B cell (primary cell): ENCODE measurements at regions not wholly inside any gene's neighbourhood (a gene's known extent, or its start where the extent isn't known, plus 50 kb on each side); places are given as distances from the start of the nearest gene placed in this dataset.
A peak's percentile ranks its signal among the peaks of the same experiment; 100 is the strongest.

ENCODE experiments used
- ATAC-seq: fragments of 200-7000 bp; cut with Tn5 transposase; one replicate; pipeline ENCODE4 v1.10.0; 2021; ENCODE audit warnings: low read depth, mild to moderate bottlenecking, moderate number of reproducible peaks, moderate library complexity
- CTCF ChIA-PET: fragments of 350-600 bp; sonication (Branson Sonifier 250); formaldehyde crosslinking; loops from one replicate; lab custom pipeline; 2021; ENCODE audit warnings: antibody characterized with exemption, inconsistent platforms; lab: Charles Lee
- POLR2A ChIA-PET: fragments of 350-600 bp; sonication (Branson Sonifier 250); formaldehyde crosslinking; loops from one replicate; lab custom pipeline; 2021; ENCODE audit warnings: antibody characterized with exemption; lab: Charles Lee
- DNase-seq: peaks from one replicate; pipeline ENCODE4 v3.0.0; 2013
- H2AFZ ChIP-seq: 2 replicates; pipeline ENCODE4 v1.6.1; 2012; ENCODE audit warnings: mild to moderate bottlenecking, low read depth, low read length; ENCODE audit not compliant: insufficient read depth, poor library complexity, severe bottlenecking
- H3K27ac ChIP-seq, 2 donors: 1 replicate in 1 of 2; 2 replicates in 1 of 2; pipeline ENCODE4 v1.5.1; 2012 to 2013; ENCODE audit warnings: low read length in 2 of 2, mild to moderate bottlenecking in 2 of 2, moderate library complexity in 1 of 2
- H3K27me3 ChIP-seq, 4 experiments: fragments of 200-600 bp in 1 of 4; sonication (generic) in 1 of 4; replicated peaks in 1 of 4; 1 replicate in 2 of 4; 2 replicates in 2 of 4; pipeline versions ENCODE4 v1.6.1 to v1.7.0; 2013 to 2016; ENCODE audit warnings: low read length in 3 of 4, mild to moderate bottlenecking in 2 of 4, mixed read lengths in 1 of 4, moderate library complexity in 1 of 4; ENCODE audit not compliant: insufficient read depth in 4 of 4, control insufficient read depth in 3 of 4; ENCODE audit errors: control extremely low read depth in 1 of 4
- H3K36me3 ChIP-seq, 2 experiments: replicated peaks in 1 of 2; 1 replicate in 1 of 2; 2 replicates in 1 of 2; pipeline versions ENCODE4 v1.6.1 to v1.7.1; 2013; ENCODE audit warnings: low read length in 1 of 2; ENCODE audit not compliant: insufficient read depth in 2 of 2, control insufficient read depth in 1 of 2; ENCODE audit errors: control extremely low read depth in 1 of 2, extremely low read depth in 1 of 2
- H3K4me1 ChIP-seq, 2 donors: fragments of 200-600 bp in 1 of 2; sonication (generic) in 1 of 2; 1 replicate in 1 of 2; 2 replicates in 1 of 2; pipeline versions ENCODE4 v1.5.1 to v1.6.1; 2013 to 2017; ENCODE audit warnings: low read length in 2 of 2; ENCODE audit not compliant: control insufficient read depth in 2 of 2, insufficient read depth in 2 of 2
- H3K4me2 ChIP-seq: replicated peaks from 2 replicates; pipeline ENCODE3; 2012; ENCODE audit warnings: mild to moderate bottlenecking, low read depth, low read length; ENCODE audit not compliant: poor library complexity, severe bottlenecking
- H3K4me3 ChIP-seq, 5 experiments: fragments of 200-600 bp in 1 of 5; sonication (generic) in 1 of 5; 1 replicate in 3 of 5; 2 replicates in 2 of 5; pipeline versions ENCODE4 v1.5.1 to v1.7.0; 2011 to 2016; ENCODE audit warnings: low read length in 4 of 5, mild to moderate bottlenecking in 4 of 5, low read depth in 2 of 5, control low read depth in 1 of 5, moderate library complexity in 1 of 5; ENCODE audit not compliant: insufficient read depth in 1 of 5; ENCODE audit errors: control extremely low read depth in 1 of 5, extremely low read depth in 1 of 5
- H3K79me2 ChIP-seq: fragments of 200-600 bp; sonication (generic); one replicate; pipeline ENCODE4 v1.6.0; 2016; ENCODE audit warnings: low read length; ENCODE audit not compliant: control insufficient read depth, insufficient read depth
- H3K9ac ChIP-seq: fragments of 200-600 bp; sonication (generic); 2 replicates; pipeline ENCODE4 v1.6.1; 2017; ENCODE audit warnings: mild to moderate bottlenecking, low read length, moderate library complexity
- H3K9me3 ChIP-seq, 3 donors: one replicate each; pipeline versions ENCODE4 v1.6.1 to v1.7.1; 2013; ENCODE audit warnings: low read length in 2 of 3; ENCODE audit not compliant: control insufficient read depth in 2 of 3, insufficient read depth in 1 of 3; ENCODE audit errors: control extremely low read depth in 1 of 3
- H4K20me1 ChIP-seq: 2 replicates; pipeline ENCODE4 v1.6.0; 2012; ENCODE audit warnings: mild to moderate bottlenecking, low read length; ENCODE audit not compliant: insufficient read depth, control insufficient read depth, poor library complexity, severe bottlenecking
- H3K27ac Mint-ChIP-seq: one replicate; pipeline ENCODE4 v1.8.0; 2021; ENCODE audit warnings: mixed read lengths
- H3K27me3 Mint-ChIP-seq: one replicate; pipeline ENCODE4 v1.8.0; 2021; ENCODE audit warnings: mixed read lengths
- H3K4me1 Mint-ChIP-seq: one replicate; pipeline ENCODE4 v1.8.0; 2021; ENCODE audit warnings: mixed read lengths
- H3K4me3 Mint-ChIP-seq: one replicate; pipeline ENCODE4 v1.8.0; 2021; ENCODE audit warnings: mixed read lengths
- H3K9me3 Mint-ChIP-seq: one replicate; pipeline ENCODE4 v1.8.0; 2022; ENCODE audit warnings: mixed read lengths; ENCODE audit not compliant: insufficient read depth
- CTCF ChIP-seq: fragments of 200-600 bp; IDR thresholded peaks from one replicate; pipeline ENCODE4 v1.8.0; 2022; ENCODE audit warnings: antibody characterized with exemption, mild to moderate bottlenecking
- EZH2 ChIP-seq: IDR thresholded peaks from 2 replicates; pipeline ENCODE4 v1.6.1; 2012; ENCODE audit warnings: borderline replicate concordance, low read depth, mild to moderate bottlenecking, moderate library complexity, low read length; ENCODE audit not compliant: insufficient read depth, poor library complexity, severe bottlenecking
- WGBS: methylation state at CpG from one replicate; pipeline ENCODE4 v1.1.5; 2013; ENCODE audit warnings: missing lambda C conversion rate; ENCODE audit not compliant: insufficient coverage; 5-methylcytosine and 5-hydroxymethylcytosine counted together
- intact Hi-C: fragments of 100-400 bp; cut with micrococcal nuclease; formaldehyde crosslinking; loops from one replicate; pipeline ENCODE4 v1.10.0; 2022

DNA sequence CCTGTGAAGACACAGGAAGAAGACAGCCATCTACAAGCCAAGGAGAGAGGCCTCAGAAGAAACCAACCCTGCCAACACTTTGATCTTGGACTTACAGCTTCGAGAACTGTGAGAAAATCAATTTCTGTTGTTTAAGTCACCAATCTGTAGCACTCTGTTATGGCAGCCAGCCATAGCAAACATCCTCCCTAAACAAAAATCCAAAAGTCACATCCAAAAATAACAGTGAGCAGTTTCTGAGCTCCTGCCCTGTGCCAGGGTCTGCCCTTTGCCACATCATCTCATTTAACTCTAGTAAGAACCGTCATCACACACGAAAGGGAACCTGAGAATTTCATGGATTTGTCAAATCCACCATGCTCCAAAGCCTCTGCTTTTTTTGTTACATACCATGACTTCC, 118.8 kb downstream of the TRIM36 start:
- intact Hi-C loops: no loop called here
- CTCF ChIA-PET: no interaction called here
- Mint-ChIP-seq H3K4me3 (no peak overlapping the region), H3K27me3 (peaks cover 9% of the 10 kb centered on the region), H3K4me1 (no peaks in the 10 kb centered on the region), H3K27ac (no peak overlapping the region), H3K9me3 (no peaks in the 10 kb centered on the region)
- POLR2A ChIA-PET: no interaction called here
- H3K4me2 ChIP-seq: no peak overlapping the region
- 61% methylated on average over 3 of the region's 3 CpGs for WGBS
- no peaks in the 10 kb centered on the region for H3K79me2 ChIP-seq
- no peak overlapping the region for H2AFZ ChIP-seq
- H3K27me3 ChIP-seq: no peaks in the 10 kb centered on the region
- no peak overlapping the region for H3K27ac ChIP-seq
- no peak for DNase-seq
- no peak overlapping the region for H3K4me3 ChIP-seq
- H3K9me3 ChIP-seq: no peaks in the 10 kb centered on the region
- H3K4me1 ChIP-seq: no peaks in the 10 kb centered on the region
- no peak overlapping the region for H3K9ac ChIP-seq
- no peak for ATAC-seq
- no peaks in the 10 kb centered on the region for H3K36me3 ChIP-seq
- no peaks in the 10 kb centered on the region for H4K20me1 ChIP-seq
- no peak for TF ChIP-seq EZH2
- TF ChIP-seq CTCF: no peak

DNA sequence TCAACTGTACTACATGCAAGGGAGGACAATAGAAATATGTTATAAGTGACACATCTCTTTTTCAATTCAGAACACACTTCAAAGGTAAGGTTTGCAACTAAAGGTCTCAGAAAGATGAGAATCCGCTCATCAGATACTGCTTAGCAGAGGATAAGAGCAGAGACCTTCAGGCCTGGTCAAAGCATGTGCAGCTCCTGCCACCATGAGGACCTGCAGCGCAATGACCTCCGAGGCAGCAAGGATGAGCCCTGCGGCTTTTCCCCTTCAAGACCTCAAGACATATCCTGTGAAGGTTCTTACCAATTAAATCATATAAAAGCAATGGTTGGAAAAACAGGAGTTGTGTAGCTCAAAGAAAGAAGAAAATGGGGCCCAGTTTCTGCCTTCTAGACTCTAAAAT, 135.8 kb downstream of the TRIM36 start:
- 85% methylated on average over 1 of the region's 4 CpGs for WGBS
- intact Hi-C loops: no loop called here
- POLR2A ChIA-PET: no interaction called here

More for the DNA sequence above, 135.8 kb downstream of the TRIM36 start:
- CTCF ChIA-PET: no interaction called here
- no peak overlapping the region for H3K9ac ChIP-seq
- no peaks in the 10 kb centered on the region for H3K36me3 ChIP-seq
- H3K79me2 ChIP-seq: no peaks in the 10 kb centered on the region
- ATAC-seq: no peak
- H3K27ac ChIP-seq: no peak overlapping the region
- no peaks in the 10 kb centered on the region for H4K20me1 ChIP-seq
- no peaks in the 10 kb centered on the region for H3K27me3 Mint-ChIP-seq
- no peak overlapping the region for H3K4me3 ChIP-seq
- TF ChIP-seq EZH2 (no peak), CTCF (no peak)
- H3K4me2 ChIP-seq: no peak overlapping the region
- H3K27me3 ChIP-seq: no peaks in the 10 kb centered on the region
- no peaks in the 10 kb centered on the region for H3K4me1 Mint-ChIP-seq
- no peaks in the 10 kb centered on the region for H3K4me1 ChIP-seq
- no peak overlapping the region for H2AFZ ChIP-seq
- H3K9me3 ChIP-seq: peaks cover 0 to 4% (median 3%) of the 10 kb centered on the region in 3 donors
- no peak overlapping the region for H3K4me3 Mint-ChIP-seq
- peaks cover 13% of the 10 kb centered on the region for H3K9me3 Mint-ChIP-seq
- no peak overlapping the region for H3K27ac Mint-ChIP-seq
- peak; percentile 17 for DNase-seq
